ENCODE measurements at regions not wholly inside any gene's neighbourhood (a gene's known extent, or its start where the extent isn't known, plus 50 kb on each side); places are given as distances from the start of the nearest gene placed in this dataset.

- ChIA-PET POLR2A (no interaction called here), CTCF (no interaction called here)
- H3K36me3 Mint-ChIP-seq (ENCODE audit: low read depth), result no peaks in the 10 kb centered on the region
- no peak overlapping the region for H3K4me3 Mint-ChIP-seq
- no peak for DNase-seq
- ATAC-seq (ENCODE audit: low read depth), result no peak
- H3K9me3 Mint-ChIP-seq, result peaks cover 3% of the 10 kb centered on the region
- intact Hi-C loops (cut with micrococcal nuclease), result no loop called here
- TF ChIP-seq CTCF (IDR thresholded peaks at IDR 0.05), result no peak
- H3K27ac Mint-ChIP-seq, result no peak overlapping the region
- no peaks in the 10 kb centered on the region for H3K4me1 Mint-ChIP-seq
- H3K27me3 Mint-ChIP-seq, result peaks cover 5% of the 10 kb centered on the region
Measured at GRCh38 chr2:2839393-2839781, 508.3 kb upstream of the MYT1L start.

- ATAC-seq (ENCODE audit: low read depth), result no peak
- peaks cover 5% of the 10 kb centered on the region for H3K27me3 Mint-ChIP-seq
- no peak overlapping the region for H3K4me3 Mint-ChIP-seq
Measured at GRCh38 chr2:2838548-2838845, 507.4 kb upstream of the MYT1L start.

GRCh38 chr2:2837746-2838547 is 506.9 kb upstream of the MYT1L start:
- intact Hi-C loops (cut with micrococcal nuclease), result no loop called here
- peaks cover 3% of the 10 kb centered on the region for H3K9me3 Mint-ChIP-seq
- H3K36me3 Mint-ChIP-seq (ENCODE audit: low read depth), result no peaks in the 10 kb centered on the region
- H3K27me3 Mint-ChIP-seq, result peaks cover 5% of the 10 kb centered on the region
- no peaks in the 10 kb centered on the region for H3K4me1 Mint-ChIP-seq
- H3K27ac Mint-ChIP-seq, result no peak overlapping the region
- DNase-seq, result no peak
- no peak for ATAC-seq (ENCODE audit: low read depth)
- CTCF ChIA-PET, result no interaction called here
- TF ChIP-seq CTCF (IDR thresholded peaks at IDR 0.05), result no peak
- no peak overlapping the region for H3K4me3 Mint-ChIP-seq
- POLR2A ChIA-PET, result no interaction called here

More at GRCh38 chr2:2838548-2838845, 507.4 kb upstream of the MYT1L start:
- H3K4me1 Mint-ChIP-seq, result no peaks in the 10 kb centered on the region
- CTCF ChIA-PET, result no interaction called here
- no peak for DNase-seq
- H3K36me3 Mint-ChIP-seq (ENCODE audit: low read depth), result no peaks in the 10 kb centered on the region
- intact Hi-C loops (cut with micrococcal nuclease), result no loop called here
- POLR2A ChIA-PET, result no interaction called here
- H3K9me3 Mint-ChIP-seq, result peaks cover 3% of the 10 kb centered on the region
- H3K27ac Mint-ChIP-seq, result no peak overlapping the region
- no peak for TF ChIP-seq CTCF (IDR thresholded peaks at IDR 0.05)

- CTCF ChIA-PET, result no interaction called here
- Mint-ChIP-seq H3K9me3 (peaks cover 3% of the 10 kb centered on the region), H3K4me3 (no peak overlapping the region), H3K36me3 (ENCODE audit: low read depth) (no peaks in the 10 kb centered on the region), H3K4me1 (no peaks in the 10 kb centered on the region), H3K27me3 (peaks cover 5% of the 10 kb centered on the region), H3K27ac (no peak overlapping the region)
- no peak for TF ChIP-seq CTCF (IDR thresholded peaks at IDR 0.05)
- intact Hi-C loops (cut with micrococcal nuclease), result no loop called here
- POLR2A ChIA-PET, result no interaction called here
- no peak for ATAC-seq (ENCODE audit: low read depth)
- DNase-seq, result no peak
Measured at GRCh38 chr2:2836343-2837070, 505.4 kb upstream of the MYT1L start.

- peaks cover 8% of the 10 kb centered on the region for H3K9me3 Mint-ChIP-seq
- H3K4me1 Mint-ChIP-seq, result no peaks in the 10 kb centered on the region
- intact Hi-C loops (cut with micrococcal nuclease), result no loop called here
- no peaks in the 10 kb centered on the region for H3K36me3 Mint-ChIP-seq (ENCODE audit: low read depth)
- no peak overlapping the region for H3K4me3 Mint-ChIP-seq
- no peak for ATAC-seq (ENCODE audit: low read depth)
- H3K27ac Mint-ChIP-seq, result no peak overlapping the region
- CTCF ChIA-PET, result no interaction called here
- TF ChIP-seq CTCF (IDR thresholded peaks at IDR 0.05), result no peak
- no peak for DNase-seq
- H3K27me3 Mint-ChIP-seq, result peaks cover 5% of the 10 kb centered on the region
- POLR2A ChIA-PET, result no interaction called here
Measured at GRCh38 chr2:2834516-2835254, 503.6 kb upstream of the MYT1L start.
